SK-N-SH (cell line): ENCODE measurements at regions not wholly inside any gene's neighbourhood (a gene's known extent, or its start where the extent isn't known, plus 50 kb on each side); places are given as distances from the start of the nearest gene placed in this dataset.

Experiments
- CTCF ChIA-PET: fragments of 300-600, 350-600 bp; formaldehyde crosslinking; extraction: SDS; loops from one replicate; lab custom pipeline; 2021; lab: Yijun Ruan, JAX
- POLR2A ChIA-PET: fragments of 350-600 bp; sonication (Branson Sonifier 250); formaldehyde crosslinking; extraction: SDS; loops from one replicate; lab custom pipeline; 2020; ENCODE audit warnings: antibody characterized with exemption, inconsistent platforms; lab: Yijun Ruan, JAX
- DNase-seq: peaks from one replicate; pipeline ENCODE4 v3.0.0; 2012
- H2AFZ ChIP-seq: fragments of 200-600 bp; sonication (generic); 2 replicates; pipeline ENCODE4 v1.8.1; 2016; ENCODE audit warnings: antibody characterized with exemption, mild to moderate bottlenecking, low read depth
- H3F3A ChIP-seq: fragments of 200-600 bp; sonication (generic); replicated peaks from 2 replicates; pipeline ENCODE3; 2016; ENCODE audit warnings: antibody characterized with exemption, mild to moderate bottlenecking; ENCODE audit not compliant: insufficient read depth
- H3K27ac ChIP-seq, 2 experiments: fragments of 200-500 bp in 1 of 2; fragments of 200-600 bp in 1 of 2; sonication (Bioruptor generic) in 1 of 2; sonication (generic), shearing (Covaris generic) in 1 of 2; 2 replicates each; pipeline versions ENCODE4 v1.5.1 to v1.6.1; 2014 to 2016; ENCODE audit warnings: low read depth in 2 of 2, inconsistent platforms in 1 of 2, low read length in 1 of 2, mild to moderate bottlenecking in 1 of 2, mixed read lengths in 1 of 2
- H3K27me3 ChIP-seq: fragments of 200-600 bp; sonication (generic), shearing (Covaris generic); 2 replicates; pipeline ENCODE4 v1.6.1; 2016; ENCODE audit warnings: mixed run types; ENCODE audit not compliant: insufficient read depth
- H3K36me3 ChIP-seq, 2 experiments: fragments of 200-500 bp in 1 of 2; fragments of 200-600 bp in 1 of 2; sonication (Bioruptor generic) in 1 of 2; sonication (generic) in 1 of 2; replicated peaks in 1 of 2; 2 replicates each; pipeline versions ENCODE3 to v1.5.1; 2014 to 2016; ENCODE audit warnings: low read length in 1 of 2, mild to moderate bottlenecking in 1 of 2; ENCODE audit not compliant: insufficient read depth in 2 of 2, control insufficient read depth in 1 of 2
- H3K4me1 ChIP-seq, 2 experiments: fragments of 200-500 bp in 1 of 2; fragments of 200-600 bp in 1 of 2; sonication (Bioruptor generic) in 1 of 2; sonication (generic), shearing (Covaris generic) in 1 of 2; 2 replicates each; pipeline versions ENCODE4 v1.5.1 to v1.6.1; 2014 to 2016; ENCODE audit warnings: low read depth in 1 of 2, low read length in 1 of 2, mixed run types in 1 of 2; ENCODE audit not compliant: insufficient read depth in 2 of 2, control insufficient read depth in 1 of 2
- H3K4me2 ChIP-seq: fragments of 200-600 bp; sonication (generic), shearing (Covaris generic); 2 replicates; pipeline ENCODE4 v1.6.1; 2017; ENCODE audit warnings: mixed run types
- H3K4me3 ChIP-seq, 2 experiments: fragments of 200-500 bp in 1 of 2; fragments of 200-600 bp in 1 of 2; sonication (Bioruptor generic) in 1 of 2; sonication (generic), shearing (Covaris generic) in 1 of 2; 2 replicates each; pipeline versions ENCODE4 v1.5.1 to v1.8.1; 2014 to 2016; ENCODE audit warnings: low read depth in 2 of 2, inconsistent platforms in 1 of 2, low read length in 1 of 2, mild to moderate bottlenecking in 1 of 2, mixed read lengths in 1 of 2, moderate library complexity in 1 of 2
- H3K79me2 ChIP-seq: fragments of 200-600 bp; sonication (generic); 2 replicates; pipeline ENCODE4 v1.8.1; 2017; ENCODE audit warnings: mild to moderate bottlenecking; ENCODE audit not compliant: insufficient read depth
- H3K9ac ChIP-seq: fragments of 200-600 bp; sonication (generic); 2 replicates; pipeline ENCODE4 v1.6.1; 2017; ENCODE audit warnings: mixed run types
- H3K9me2 ChIP-seq: fragments of 200-600 bp; sonication (generic); 2 replicates; pipeline ENCODE4 v1.6.1; 2017; ENCODE audit warnings: mixed run types
- H3K9me3 ChIP-seq: fragments of 200-600 bp; sonication (generic); 2 replicates; pipeline ENCODE4 v1.6.1; 2017; ENCODE audit warnings: mixed run types, mild to moderate bottlenecking, moderate library complexity
- H4K20me1 ChIP-seq: fragments of 200-600 bp; sonication (generic); 2 replicates; pipeline ENCODE4 v1.6.1; 2017; ENCODE audit warnings: mild to moderate bottlenecking, mixed run types; ENCODE audit not compliant: insufficient read depth
- CHD2 ChIP-seq: fragments of 150-350 bp; IDR thresholded peaks from 2 replicates; pipeline ENCODE4 v1.6.1; 2018; ENCODE audit warnings: low read length; ENCODE audit not compliant: partially characterized antibody
- ELF1 ChIP-seq: IDR thresholded peaks from 2 replicates; pipeline ENCODE4 v1.4.0; 2012
- EP300 ChIP-seq, 2 experiments: IDR thresholded peaks; 2 replicates each; pipeline versions ENCODE4 v1.4.0 to v1.6.1; 2012; ENCODE audit warnings: borderline replicate concordance in 1 of 2, low read depth in 1 of 2, low read length in 1 of 2
- FOSL2 ChIP-seq: IDR thresholded peaks from 2 replicates; pipeline ENCODE4 v1.4.0; 2012; ENCODE audit warnings: low read depth, mild to moderate bottlenecking, moderate library complexity, borderline replicate concordance
- FOXM1 ChIP-seq: IDR thresholded peaks from 2 replicates; pipeline ENCODE4 v1.4.0; 2012; ENCODE audit warnings: low read depth, mild to moderate bottlenecking
- MEF2A ChIP-seq: IDR thresholded peaks from 2 replicates; pipeline ENCODE4 v1.4.0; 2012; ENCODE audit warnings: low read depth, borderline replicate concordance
- MXI1 ChIP-seq: IDR thresholded peaks from 2 replicates; pipeline ENCODE4 v1.6.1; 2012; ENCODE audit warnings: mild to moderate bottlenecking, low read depth, low read length, improper control_type of control experiment
- NFIC ChIP-seq: IDR thresholded peaks from 2 replicates; pipeline ENCODE4 v1.4.0; 2012; ENCODE audit warnings: borderline replicate concordance
- NRF1 ChIP-seq: IDR thresholded peaks from 2 replicates; pipeline ENCODE4 v1.6.1; 2012; ENCODE audit warnings: low read depth, mild to moderate bottlenecking, low read length
- RAD21 ChIP-seq: IDR thresholded peaks from 2 replicates; pipeline ENCODE4 v1.6.1; 2012; ENCODE audit warnings: mild to moderate bottlenecking, low read length
- RCOR1 ChIP-seq: fragments of 150-350 bp; IDR thresholded peaks from 2 replicates; pipeline ENCODE4 v1.6.1; 2017; ENCODE audit warnings: antibody characterized with exemption, low read length
- RXRA ChIP-seq: IDR thresholded peaks from 2 replicates; pipeline ENCODE4 v1.4.0; 2012; ENCODE audit warnings: low read depth, mild to moderate bottlenecking, borderline replicate concordance
- SIN3A ChIP-seq: IDR thresholded peaks from 2 replicates; pipeline ENCODE4 v1.6.1; 2012; ENCODE audit warnings: low read depth, mild to moderate bottlenecking, low read length, moderate library complexity, borderline replicate concordance
- TAF1 ChIP-seq: IDR thresholded peaks from 2 replicates; pipeline ENCODE4 v1.6.1; 2012; ENCODE audit warnings: low read depth, mild to moderate bottlenecking, low read length, moderate library complexity, borderline replicate concordance
- WGBS: methylation state at CpG from one replicate; pipeline ENCODE4 v1.1.6; 2017; ENCODE audit warnings: low lambda C conversion rate; 5-methylcytosine and 5-hydroxymethylcytosine counted together
- TF ChIP-seq, protein P1 (sequence below): IDR thresholded peaks from 2 replicates; pipeline ENCODE4 v1.4.0; 2012; ENCODE audit warnings: low read depth, borderline replicate concordance
- TF ChIP-seq, protein P2 (sequence below): IDR thresholded peaks from 2 replicates; pipeline ENCODE4 v1.4.0; 2012; ENCODE audit warnings: low read depth
- TF ChIP-seq, protein P3 (sequence below): fragments of 150-350 bp; IDR thresholded peaks from 2 replicates; pipeline ENCODE4 v1.6.1; 2017; ENCODE audit warnings: antibody characterized with exemption, low read length, low read depth, borderline replicate concordance
- TF ChIP-seq, protein P4 (sequence below): IDR thresholded peaks from 2 replicates; pipeline ENCODE4 v1.6.1; 2012; ENCODE audit warnings: mild to moderate bottlenecking, low read depth, low read length, moderate library complexity

DNA sequence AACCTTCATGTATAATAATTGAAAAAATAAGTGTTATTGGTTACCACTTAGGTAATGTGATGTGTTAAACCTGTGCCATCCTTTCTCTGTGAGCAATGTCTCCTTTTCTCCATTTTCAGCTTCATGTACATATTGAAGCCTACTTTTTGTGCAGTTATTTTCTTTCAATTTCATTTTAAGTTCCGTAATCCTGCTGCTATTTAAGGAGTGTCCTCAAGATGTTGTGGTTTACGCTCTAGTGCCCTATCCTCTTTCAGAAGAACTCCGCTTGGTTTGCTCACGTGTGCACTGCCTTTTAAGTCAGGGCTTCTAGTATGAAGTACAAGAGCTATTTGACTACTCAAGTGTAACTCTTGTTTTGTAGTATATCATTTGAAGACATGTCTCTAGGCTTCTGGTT, 2253.2 kb upstream of the TENM3 start:
- Histone ChIP-seq H3K79me2 (no peaks in the 10 kb centered on the region), H4K20me1 (no peaks in the 10 kb centered on the region), H3K36me3 (no peaks in the 10 kb centered on the region), H3K27ac (no peak overlapping the region), H3K4me1 (no peaks in the 10 kb centered on the region), H3K27me3 (no peaks in the 10 kb centered on the region), H3K9me3 (no peaks in the 10 kb centered on the region), H2AFZ (no peak overlapping the region), H3K9me2 (no peaks in the 10 kb centered on the region), H3K4me2 (no peak overlapping the region), H3K9ac (no peak overlapping the region), H3K4me3 (no peak overlapping the region), H3F3A (no peaks in the 10 kb centered on the region)
- no peak for DNase-seq
- CTCF ChIA-PET, result no interaction called here
- TF ChIP-seq FOSL2, result no peak
- TF ChIP-seq, protein P1, sequence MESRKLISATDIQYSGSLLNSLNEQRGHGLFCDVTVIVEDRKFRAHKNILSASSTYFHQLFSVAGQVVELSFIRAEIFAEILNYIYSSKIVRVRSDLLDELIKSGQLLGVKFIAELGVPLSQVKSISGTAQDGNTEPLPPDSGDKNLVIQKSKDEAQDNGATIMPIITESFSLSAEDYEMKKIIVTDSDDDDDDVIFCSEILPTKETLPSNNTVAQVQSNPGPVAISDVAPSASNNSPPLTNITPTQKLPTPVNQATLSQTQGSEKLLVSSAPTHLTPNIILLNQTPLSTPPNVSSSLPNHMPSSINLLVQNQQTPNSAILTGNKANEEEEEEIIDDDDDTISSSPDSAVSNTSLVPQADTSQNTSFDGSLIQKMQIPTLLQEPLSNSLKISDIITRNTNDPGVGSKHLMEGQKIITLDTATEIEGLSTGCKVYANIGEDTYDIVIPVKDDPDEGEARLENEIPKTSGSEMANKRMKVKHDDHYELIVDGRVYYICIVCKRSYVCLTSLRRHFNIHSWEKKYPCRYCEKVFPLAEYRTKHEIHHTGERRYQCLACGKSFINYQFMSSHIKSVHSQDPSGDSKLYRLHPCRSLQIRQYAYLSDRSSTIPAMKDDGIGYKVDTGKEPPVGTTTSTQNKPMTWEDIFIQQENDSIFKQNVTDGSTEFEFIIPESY, result no peak
- POLR2A ChIA-PET, result no interaction called here
- 4% methylated on average over 4 of the region's 4 CpGs for WGBS

DNA sequence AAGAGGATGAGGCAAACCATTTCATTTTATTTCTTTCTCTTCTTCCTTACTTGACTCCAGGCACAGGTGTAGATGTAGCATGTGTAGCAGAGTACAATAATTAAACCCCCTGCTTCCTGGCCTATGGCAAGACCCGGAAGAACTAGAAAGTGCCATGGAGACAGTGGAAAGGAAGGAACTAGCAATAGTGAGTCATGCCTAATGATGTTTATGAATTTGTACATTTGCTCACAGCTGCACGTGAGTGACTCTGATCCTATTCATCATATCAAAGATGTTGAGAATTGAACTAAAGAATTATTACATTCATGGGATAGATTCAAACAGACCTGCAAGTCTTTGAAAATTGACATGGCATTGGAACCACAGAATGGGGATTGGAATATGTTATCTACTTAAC, 2233.9 kb upstream of the TENM3 start:
- H3K27me3 ChIP-seq, result no peaks in the 10 kb centered on the region
- no peak overlapping the region for H3K27ac ChIP-seq
- no peak overlapping the region for H3K9ac ChIP-seq
- H3K79me2 ChIP-seq, result no peaks in the 10 kb centered on the region
- H3K4me3 ChIP-seq, result no peak overlapping the region
- POLR2A ChIA-PET, result no interaction called here
- H3F3A ChIP-seq, result no peaks in the 10 kb centered on the region
- WGBS, result 0% methylated on average over 2 of the region's 2 CpGs
- H2AFZ ChIP-seq, result no peak overlapping the region
- TF ChIP-seq RXRA (no peak), RCOR1 (no peak), FOSL2 (no peak), MXI1 (no peak), TAF1 (no peak), FOXM1 (no peak), NRF1 (no peak), CHD2 (no peak), ELF1 (no peak), SIN3A (no peak), NFIC (no peak), MEF2A (no peak), RAD21 (no peak), EP300 (IDR thresholded peaks at IDR 0.05; ENCODE audit: borderline replicate concordance in 1 of 2, low read depth in 1 of 2, low read length in 1 of 2) (no peak)
- TF ChIP-seq, protein P2, sequence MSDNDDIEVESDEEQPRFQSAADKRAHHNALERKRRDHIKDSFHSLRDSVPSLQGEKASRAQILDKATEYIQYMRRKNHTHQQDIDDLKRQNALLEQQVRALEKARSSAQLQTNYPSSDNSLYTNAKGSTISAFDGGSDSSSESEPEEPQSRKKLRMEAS, result no peak
- TF ChIP-seq, protein P3, sequence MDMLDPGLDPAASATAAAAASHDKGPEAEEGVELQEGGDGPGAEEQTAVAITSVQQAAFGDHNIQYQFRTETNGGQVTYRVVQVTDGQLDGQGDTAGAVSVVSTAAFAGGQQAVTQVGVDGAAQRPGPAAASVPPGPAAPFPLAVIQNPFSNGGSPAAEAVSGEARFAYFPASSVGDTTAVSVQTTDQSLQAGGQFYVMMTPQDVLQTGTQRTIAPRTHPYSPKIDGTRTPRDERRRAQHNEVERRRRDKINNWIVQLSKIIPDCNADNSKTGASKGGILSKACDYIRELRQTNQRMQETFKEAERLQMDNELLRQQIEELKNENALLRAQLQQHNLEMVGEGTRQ, result no peak
- TF ChIP-seq, protein P1, result no peak
- TF ChIP-seq, protein P4, sequence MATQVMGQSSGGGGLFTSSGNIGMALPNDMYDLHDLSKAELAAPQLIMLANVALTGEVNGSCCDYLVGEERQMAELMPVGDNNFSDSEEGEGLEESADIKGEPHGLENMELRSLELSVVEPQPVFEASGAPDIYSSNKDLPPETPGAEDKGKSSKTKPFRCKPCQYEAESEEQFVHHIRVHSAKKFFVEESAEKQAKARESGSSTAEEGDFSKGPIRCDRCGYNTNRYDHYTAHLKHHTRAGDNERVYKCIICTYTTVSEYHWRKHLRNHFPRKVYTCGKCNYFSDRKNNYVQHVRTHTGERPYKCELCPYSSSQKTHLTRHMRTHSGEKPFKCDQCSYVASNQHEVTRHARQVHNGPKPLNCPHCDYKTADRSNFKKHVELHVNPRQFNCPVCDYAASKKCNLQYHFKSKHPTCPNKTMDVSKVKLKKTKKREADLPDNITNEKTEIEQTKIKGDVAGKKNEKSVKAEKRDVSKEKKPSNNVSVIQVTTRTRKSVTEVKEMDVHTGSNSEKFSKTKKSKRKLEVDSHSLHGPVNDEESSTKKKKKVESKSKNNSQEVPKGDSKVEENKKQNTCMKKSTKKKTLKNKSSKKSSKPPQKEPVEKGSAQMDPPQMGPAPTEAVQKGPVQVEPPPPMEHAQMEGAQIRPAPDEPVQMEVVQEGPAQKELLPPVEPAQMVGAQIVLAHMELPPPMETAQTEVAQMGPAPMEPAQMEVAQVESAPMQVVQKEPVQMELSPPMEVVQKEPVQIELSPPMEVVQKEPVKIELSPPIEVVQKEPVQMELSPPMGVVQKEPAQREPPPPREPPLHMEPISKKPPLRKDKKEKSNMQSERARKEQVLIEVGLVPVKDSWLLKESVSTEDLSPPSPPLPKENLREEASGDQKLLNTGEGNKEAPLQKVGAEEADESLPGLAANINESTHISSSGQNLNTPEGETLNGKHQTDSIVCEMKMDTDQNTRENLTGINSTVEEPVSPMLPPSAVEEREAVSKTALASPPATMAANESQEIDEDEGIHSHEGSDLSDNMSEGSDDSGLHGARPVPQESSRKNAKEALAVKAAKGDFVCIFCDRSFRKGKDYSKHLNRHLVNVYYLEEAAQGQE, result no peak
- no peak overlapping the region for H3K4me2 ChIP-seq
- no peaks in the 10 kb centered on the region for H4K20me1 ChIP-seq
- H3K9me2 ChIP-seq, result no peaks in the 10 kb centered on the region
- CTCF ChIA-PET, result no interaction called here
- no peaks in the 10 kb centered on the region for H3K36me3 ChIP-seq
- DNase-seq, result no peak
- H3K4me1 ChIP-seq, result no peaks in the 10 kb centered on the region
- no peaks in the 10 kb centered on the region for H3K9me3 ChIP-seq
